ENCODE measurements at regions not wholly inside any gene's neighbourhood (a gene's known extent, or its start where the extent isn't known, plus 50 kb on each side); places are given as distances from the start of the nearest gene placed in this dataset.

DNA sequence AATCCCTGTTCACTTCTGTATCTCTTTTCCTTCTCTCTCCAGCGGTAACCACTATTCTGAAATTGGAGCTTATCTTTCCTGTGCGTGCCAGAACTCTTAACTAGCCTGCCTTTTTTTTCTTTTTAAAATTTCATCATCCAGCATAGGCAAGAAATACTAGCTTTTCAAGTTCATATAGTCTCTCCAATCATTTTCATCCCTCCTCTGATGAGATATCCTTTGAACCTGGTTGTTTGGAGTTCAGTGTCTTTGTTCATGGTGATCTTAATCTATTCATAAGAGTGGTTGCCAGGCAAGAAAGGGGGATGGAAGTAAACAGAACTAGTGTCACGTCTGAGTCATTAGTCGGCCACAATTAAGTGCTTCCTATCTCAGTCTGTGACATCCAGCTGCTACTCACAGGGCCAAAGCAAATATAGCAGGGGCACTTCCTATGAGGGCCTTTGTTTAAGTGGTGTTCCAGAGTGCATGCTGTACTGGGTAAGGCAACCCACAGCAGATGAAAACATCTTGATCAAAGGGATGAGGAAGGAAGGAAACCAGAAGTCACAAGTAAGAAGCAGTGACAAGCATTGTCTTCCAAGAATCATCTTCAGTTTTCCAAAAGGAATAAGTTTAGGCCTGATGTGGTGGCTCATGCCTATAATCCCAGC lies 56.4 kb upstream of the XIAP start:
- Histone ChIP-seq H3K23me2 (ENCODE audit: low read depth, low read length) (no peaks in the 10 kb centered on the region), H3K18ac (ENCODE audit: extremely low read depth, low read length) (no peak overlapping the region), H3K4me3 (ENCODE audit: extremely low read depth in 1 of 4, insufficient read depth in 2 of 4, low read depth in 3 of 4, low read length in 4 of 4) (no peak overlapping the region), H4K91ac (replicated peaks; ENCODE audit: insufficient read length, low read length) (no peak overlapping the region), H3K27me3 (replicated peaks in 1 of 4; ENCODE audit: control insufficient read depth in 3 of 4, extremely low read depth in 1 of 4, insufficient read depth in 3 of 4, low read length in 3 of 4) (no peaks in the 10 kb centered on the region), H3K4me2 (ENCODE audit: insufficient read depth in 1 of 2, low read depth in 2 of 2, low read length in 2 of 2) (no peak overlapping the region), H3K56ac (replicated peaks; ENCODE audit: insufficient read length, low read depth, low read length) (no peak overlapping the region), H4K20me1 (replicated peaks in 1 of 2; ENCODE audit: control insufficient read depth in 1 of 2, insufficient read depth in 2 of 2, low read length in 2 of 2) (no peaks in the 10 kb centered on the region), H4K8ac (ENCODE audit: extremely low read depth, insufficient read depth, low read length) (no peak overlapping the region), H3K27ac (ENCODE audit: low read depth, low read length) (no peak overlapping the region), H3K79me1 (ENCODE audit: low read depth, low read length) (no peaks in the 10 kb centered on the region), H2BK12ac (ENCODE audit: low read depth, low read length) (no peak overlapping the region), H3K9ac (replicated peaks in 1 of 4; ENCODE audit: extremely low read depth in 1 of 4, low read depth in 3 of 4, low read length in 3 of 4) (no peak overlapping the region), H2BK5ac (ENCODE audit: low read depth, low read length) (no peak overlapping the region), H3K4ac (replicated peaks; ENCODE audit: insufficient read length, low read depth, low read length) (no peak overlapping the region), H3K9me3 (ENCODE audit: insufficient read depth in 2 of 2, low read depth in 1 of 2, low read length in 1 of 2) (no peaks in the 10 kb centered on the region), H2AFZ (ENCODE audit: low read length) (no peak overlapping the region), H3K79me2 (ENCODE audit: control insufficient read depth in 1 of 2, insufficient read depth in 2 of 2, low read length in 2 of 2) (no peaks in the 10 kb centered on the region), H3K14ac (ENCODE audit: insufficient read length) (no peak overlapping the region), H2AK5ac (ENCODE audit: low read depth, low read length) (no peak overlapping the region), H3K23ac (ENCODE audit: insufficient read length) (no peak overlapping the region), H3K36me3 (ENCODE audit: control insufficient read depth in 2 of 4, insufficient read depth in 4 of 4, low read length in 3 of 4) (no peaks in the 10 kb centered on the region), H2BK20ac (ENCODE audit: low read length) (no peak overlapping the region), H3K4me1 (replicated peaks in 1 of 4; ENCODE audit: control insufficient read depth in 3 of 4, insufficient read depth in 4 of 4, low read length in 3 of 4) (no peaks in the 10 kb centered on the region), H2BK120ac (replicated peaks; ENCODE audit: low read depth, low read length) (no peak overlapping the region), H4K5ac (ENCODE audit: insufficient read length, low read depth, low read length) (no peak overlapping the region), H2BK15ac (ENCODE audit: low read length) (no peak overlapping the region)
- DNase-seq (ENCODE audit: low read depth in 1 of 2, low spot score in 2 of 2) (no peak), FAIRE-seq (no peak)
- WGBS, 2 experiments (ENCODE audit: extremely low coverage in 1 of 2, insufficient coverage in 1 of 2, insufficient read length in 1 of 2, insufficient replicate concordance in 2 of 2, low coverage in 1 of 2, low lambda C conversion rate in 2 of 2, missing lambda C conversion rate in 1 of 2) = 71% methylated on average over 4 of the region's 4 CpGs; no CpG with 5 or more reads in 1 of the 2 experiments
- no peak for TF ChIP-seq JUN (IDR thresholded peaks at IDR 0.05; ENCODE audit: low read depth, low read length)
- TF ChIP-seq MAFK (IDR thresholded peaks at IDR 0.05; ENCODE audit: low read depth, low read length) = no peak
- TF ChIP-seq HDAC6 (IDR thresholded peaks at IDR 0.05; ENCODE audit: low read depth, low read length) = no peak
- TF ChIP-seq TAF7 (optimal IDR thresholded peaks at IDR 0.05; ENCODE audit: borderline replicate concordance, low read depth, low read length) = no peak
- ChIA-PET POLR2A (ENCODE audit: partially characterized antibody) (no interaction called here), CTCF (ENCODE audit: partially characterized antibody) (no interaction called here)
